ENCODE measurements at regions not wholly inside any gene's neighbourhood (a gene's known extent, or its start where the extent isn't known, plus 50 kb on each side); places are given as distances from the start of the nearest gene placed in this dataset.

- TF ChIP-seq, protein P1, sequence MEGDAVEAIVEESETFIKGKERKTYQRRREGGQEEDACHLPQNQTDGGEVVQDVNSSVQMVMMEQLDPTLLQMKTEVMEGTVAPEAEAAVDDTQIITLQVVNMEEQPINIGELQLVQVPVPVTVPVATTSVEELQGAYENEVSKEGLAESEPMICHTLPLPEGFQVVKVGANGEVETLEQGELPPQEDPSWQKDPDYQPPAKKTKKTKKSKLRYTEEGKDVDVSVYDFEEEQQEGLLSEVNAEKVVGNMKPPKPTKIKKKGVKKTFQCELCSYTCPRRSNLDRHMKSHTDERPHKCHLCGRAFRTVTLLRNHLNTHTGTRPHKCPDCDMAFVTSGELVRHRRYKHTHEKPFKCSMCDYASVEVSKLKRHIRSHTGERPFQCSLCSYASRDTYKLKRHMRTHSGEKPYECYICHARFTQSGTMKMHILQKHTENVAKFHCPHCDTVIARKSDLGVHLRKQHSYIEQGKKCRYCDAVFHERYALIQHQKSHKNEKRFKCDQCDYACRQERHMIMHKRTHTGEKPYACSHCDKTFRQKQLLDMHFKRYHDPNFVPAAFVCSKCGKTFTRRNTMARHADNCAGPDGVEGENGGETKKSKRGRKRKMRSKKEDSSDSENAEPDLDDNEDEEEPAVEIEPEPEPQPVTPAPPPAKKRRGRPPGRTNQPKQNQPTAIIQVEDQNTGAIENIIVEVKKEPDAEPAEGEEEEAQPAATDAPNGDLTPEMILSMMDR (IDR thresholded peaks at IDR 0.05) = no peak
- no peak for TF ChIP-seq EZH2 (IDR thresholded peaks at IDR 0.05; ENCODE audit: borderline replicate concordance, insufficient read depth, low read depth, low read length, poor library complexity, severe bottlenecking)
Observed at GRCh38 chr20:23244156-23244915, 106.3 kb upstream of the NXT1 start.
